OCI-LY1 (cell line): ENCODE measurements at regions not wholly inside any gene's neighbourhood (a gene's known extent, or its start where the extent isn't known, plus 50 kb on each side); places are given as distances from the start of the nearest gene placed in this dataset.

Source experiments
- CTCF ChIP-seq: fragments of 200-600 bp; sonication (generic), shearing (Covaris generic); IDR thresholded peaks from 2 replicates; pipeline ENCODE4 v1.5.1; 2017; ENCODE audit warnings: mild to moderate bottlenecking, antibody characterized with exemption, low read length, moderate library complexity, mixed read lengths
- EZH2 ChIP-seq: fragments of 200-600 bp; sonication (generic), shearing (Covaris generic); IDR thresholded peaks from 2 replicates; pipeline ENCODE4 v1.8.0; 2017; ENCODE audit warnings: borderline replicate concordance, mixed run types, mild to moderate bottlenecking, antibody characterized with exemption, low read length, moderate library complexity, mixed read lengths

- TF ChIP-seq CTCF (no peak), EZH2 (no peak)
These were observed 183.7 kb downstream of the DKK2 start for GRCh38 chr4:106852426-106852825.
